Smooth muscle cell (in vitro differentiated cells): ENCODE measurements at regions not wholly inside any gene's neighbourhood (a gene's known extent, or its start where the extent isn't known, plus 50 kb on each side); places are given as distances from the start of the nearest gene placed in this dataset.

Source experiments
- DNase-seq: peaks from one replicate; lab custom pipeline; 2025; ENCODE audit not compliant: unreplicated experiment; lab: John Stamatoyannopoulos, UW
- H2AFZ ChIP-seq: fragments of 200-600 bp; sonication (generic); 2 replicates; pipeline ENCODE4 v1.6.0; 2016; ENCODE audit warnings: antibody characterized with exemption, low read depth, mild to moderate bottlenecking
- H3F3A ChIP-seq: fragments of 200-600 bp; sonication (generic); 2 replicates; pipeline ENCODE4 v1.6.0; 2017; ENCODE audit warnings: antibody characterized with exemption, low read depth
- H3K27ac ChIP-seq: fragments of 200-600 bp; sonication (generic); 2 replicates; pipeline ENCODE4 v1.5.1; 2016; ENCODE audit warnings: low read depth, mild to moderate bottlenecking
- H3K27me3 ChIP-seq: fragments of 200-600 bp; sonication (generic); 2 replicates; pipeline ENCODE4 v1.6.1; 2016; ENCODE audit warnings: low read depth, mild to moderate bottlenecking
- H3K36me3 ChIP-seq: fragments of 200-600 bp; sonication (generic); 2 replicates; pipeline ENCODE4 v1.5.1; 2016; ENCODE audit warnings: low read depth
- H3K4me1 ChIP-seq: fragments of 200-600 bp; sonication (generic); 2 replicates; pipeline ENCODE4 v1.5.1; 2016; ENCODE audit warnings: low read depth
- H3K4me2 ChIP-seq: fragments of 200-600 bp; sonication (generic); 2 replicates; pipeline ENCODE4 v1.6.0; 2016; ENCODE audit warnings: mild to moderate bottlenecking
- H3K4me3 ChIP-seq: fragments of 200-600 bp; sonication (generic); 2 replicates; pipeline ENCODE4 v1.5.1; 2016; ENCODE audit warnings: mild to moderate bottlenecking
- H3K79me2 ChIP-seq: fragments of 200-600 bp; sonication (generic); 2 replicates; pipeline ENCODE4 v1.6.0; 2016; ENCODE audit warnings: low read depth, mild to moderate bottlenecking
- H3K9ac ChIP-seq: fragments of 200-600 bp; sonication (generic); 2 replicates; pipeline ENCODE4 v1.6.0; 2016; ENCODE audit warnings: low read depth
- H3K9me3 ChIP-seq: fragments of 200-600 bp; sonication (generic); replicated peaks from 2 replicates; pipeline ENCODE4 v1.5.1; 2016; ENCODE audit warnings: low read depth
- H4K20me1 ChIP-seq: fragments of 200-600 bp; sonication (generic); 2 replicates; pipeline ENCODE4 v1.6.0; 2016; ENCODE audit warnings: low read depth
- WGBS: methylation state at CpG from one replicate; pipeline ENCODE4 v1.1.7; 2016; ENCODE audit warnings: low lambda C conversion rate; 5-methylcytosine and 5-hydroxymethylcytosine counted together
- TF ChIP-seq, protein P1 (sequence below): fragments of 200-600 bp; sonication (generic); IDR thresholded peaks from 2 replicates; pipeline ENCODE4 v1.5.1; 2017; ENCODE audit warnings: borderline replicate concordance, mild to moderate bottlenecking, antibody characterized with exemption; ENCODE audit not compliant: insufficient read depth, poor library complexity, severe bottlenecking

DNA sequence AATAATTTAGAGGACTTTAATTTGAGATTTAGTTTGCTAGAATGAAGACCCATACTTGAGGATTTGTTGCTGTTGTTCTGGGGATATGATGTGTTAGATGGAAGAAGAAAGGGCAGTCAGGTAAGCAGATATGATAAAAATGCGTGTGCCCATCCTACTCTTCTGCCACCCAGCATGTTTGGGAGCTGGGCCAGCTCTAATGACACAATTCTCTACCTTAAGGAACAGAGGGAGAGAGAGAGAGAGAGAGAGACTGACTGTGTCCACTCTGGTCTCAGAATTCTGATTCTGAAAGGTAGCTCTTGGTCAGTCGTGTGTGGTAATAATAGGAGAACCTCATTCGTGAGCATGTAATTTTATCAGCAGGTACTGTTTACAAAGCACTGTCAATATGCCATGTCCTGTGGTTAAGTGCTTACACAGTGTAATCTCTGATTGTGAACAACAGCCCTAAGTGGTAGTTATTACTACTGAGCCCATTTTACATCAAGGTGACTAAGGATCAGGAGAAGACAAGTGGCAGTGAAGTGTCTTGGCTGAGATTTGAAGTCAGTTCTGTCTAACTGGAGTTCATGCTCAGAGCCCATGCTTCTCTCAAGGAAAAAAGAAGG, 307.4 kb upstream of the SEMA6A start:
- no peaks in the 10 kb centered on the region for H3K4me1 ChIP-seq
- H3K36me3 ChIP-seq, result no peaks in the 10 kb centered on the region
- DNase-seq, result no peak
- no peak overlapping the region for H3K9ac ChIP-seq
- H4K20me1 ChIP-seq, result no peaks in the 10 kb centered on the region
- TF ChIP-seq, protein P1, sequence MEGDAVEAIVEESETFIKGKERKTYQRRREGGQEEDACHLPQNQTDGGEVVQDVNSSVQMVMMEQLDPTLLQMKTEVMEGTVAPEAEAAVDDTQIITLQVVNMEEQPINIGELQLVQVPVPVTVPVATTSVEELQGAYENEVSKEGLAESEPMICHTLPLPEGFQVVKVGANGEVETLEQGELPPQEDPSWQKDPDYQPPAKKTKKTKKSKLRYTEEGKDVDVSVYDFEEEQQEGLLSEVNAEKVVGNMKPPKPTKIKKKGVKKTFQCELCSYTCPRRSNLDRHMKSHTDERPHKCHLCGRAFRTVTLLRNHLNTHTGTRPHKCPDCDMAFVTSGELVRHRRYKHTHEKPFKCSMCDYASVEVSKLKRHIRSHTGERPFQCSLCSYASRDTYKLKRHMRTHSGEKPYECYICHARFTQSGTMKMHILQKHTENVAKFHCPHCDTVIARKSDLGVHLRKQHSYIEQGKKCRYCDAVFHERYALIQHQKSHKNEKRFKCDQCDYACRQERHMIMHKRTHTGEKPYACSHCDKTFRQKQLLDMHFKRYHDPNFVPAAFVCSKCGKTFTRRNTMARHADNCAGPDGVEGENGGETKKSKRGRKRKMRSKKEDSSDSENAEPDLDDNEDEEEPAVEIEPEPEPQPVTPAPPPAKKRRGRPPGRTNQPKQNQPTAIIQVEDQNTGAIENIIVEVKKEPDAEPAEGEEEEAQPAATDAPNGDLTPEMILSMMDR, result no peak
- no peaks in the 10 kb centered on the region for H3K9me3 ChIP-seq
- no peak overlapping the region for H3K27ac ChIP-seq
- no peaks in the 10 kb centered on the region for H3F3A ChIP-seq
- H2AFZ ChIP-seq, result no peak overlapping the region
- no peaks in the 10 kb centered on the region for H3K27me3 ChIP-seq
- H3K4me2 ChIP-seq, result no peak overlapping the region
- WGBS, result 91% methylated on average over 3 of the region's 3 CpGs
- no peak overlapping the region for H3K4me3 ChIP-seq
- H3K79me2 ChIP-seq, result no peaks in the 10 kb centered on the region

DNA sequence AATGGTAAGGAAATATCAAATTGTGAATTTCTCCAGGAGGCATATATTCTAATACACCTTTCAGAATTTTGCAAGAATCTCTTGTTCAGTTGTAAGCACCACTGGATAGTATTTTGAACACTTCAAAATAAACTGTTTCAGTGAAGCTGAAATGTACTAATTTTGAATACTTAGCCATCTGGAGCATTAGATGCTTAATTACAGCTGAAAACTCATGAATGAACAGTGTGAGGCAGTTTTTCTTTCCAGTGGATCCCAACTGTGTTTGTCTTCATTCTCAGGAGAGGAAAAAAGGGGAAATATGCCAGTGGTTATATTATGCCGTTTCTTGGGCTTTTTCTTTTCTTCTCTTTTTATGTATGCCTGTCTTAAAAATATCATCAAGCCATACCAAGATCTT, 306.0 kb upstream of the SEMA6A start:
- no peak for DNase-seq
- H3K4me3 ChIP-seq, result no peak overlapping the region
- no peaks in the 10 kb centered on the region for H3K4me1 ChIP-seq
- TF ChIP-seq, protein P1, result no peak
- WGBS, result 90% methylated on average over 1 of the region's 1 CpG
- no peak overlapping the region for H3K4me2 ChIP-seq
- no peaks in the 10 kb centered on the region for H3K27me3 ChIP-seq
- H3F3A ChIP-seq, result no peaks in the 10 kb centered on the region
- H3K79me2 ChIP-seq, result no peaks in the 10 kb centered on the region
- no peak overlapping the region for H3K9ac ChIP-seq
- H3K9me3 ChIP-seq, result no peaks in the 10 kb centered on the region
- no peaks in the 10 kb centered on the region for H4K20me1 ChIP-seq
- no peak overlapping the region for H3K27ac ChIP-seq
- H3K36me3 ChIP-seq, result no peaks in the 10 kb centered on the region
- H2AFZ ChIP-seq, result no peak overlapping the region

DNA sequence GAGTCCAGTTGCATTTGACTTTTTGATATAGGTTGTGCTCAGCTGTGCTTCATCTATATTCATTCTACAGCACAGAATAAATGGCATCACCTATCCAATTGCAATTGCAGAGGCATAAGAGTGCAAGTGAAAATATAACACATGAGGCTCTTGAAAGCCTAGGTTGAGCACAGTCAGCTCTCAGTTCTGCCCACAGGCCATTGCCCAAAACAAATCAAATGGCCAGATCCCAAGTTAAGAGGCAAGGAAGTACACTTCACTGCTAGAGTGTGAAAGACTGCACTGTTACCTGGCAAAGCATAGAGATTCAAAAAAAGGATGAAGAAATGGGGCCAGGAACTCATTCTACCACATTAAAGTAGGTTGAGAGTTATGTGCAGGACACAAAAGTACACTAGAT, 305.5 kb upstream of the SEMA6A start:
- no peak for DNase-seq
- Histone ChIP-seq H2AFZ (no peak overlapping the region), H3F3A (no peaks in the 10 kb centered on the region), H3K9ac (no peak overlapping the region), H3K79me2 (no peaks in the 10 kb centered on the region), H3K4me1 (no peaks in the 10 kb centered on the region), H4K20me1 (no peaks in the 10 kb centered on the region), H3K27ac (no peak overlapping the region), H3K9me3 (no peaks in the 10 kb centered on the region), H3K36me3 (no peaks in the 10 kb centered on the region), H3K27me3 (no peaks in the 10 kb centered on the region), H3K4me3 (no peak overlapping the region), H3K4me2 (no peak overlapping the region)
- TF ChIP-seq, protein P1, result no peak

DNA sequence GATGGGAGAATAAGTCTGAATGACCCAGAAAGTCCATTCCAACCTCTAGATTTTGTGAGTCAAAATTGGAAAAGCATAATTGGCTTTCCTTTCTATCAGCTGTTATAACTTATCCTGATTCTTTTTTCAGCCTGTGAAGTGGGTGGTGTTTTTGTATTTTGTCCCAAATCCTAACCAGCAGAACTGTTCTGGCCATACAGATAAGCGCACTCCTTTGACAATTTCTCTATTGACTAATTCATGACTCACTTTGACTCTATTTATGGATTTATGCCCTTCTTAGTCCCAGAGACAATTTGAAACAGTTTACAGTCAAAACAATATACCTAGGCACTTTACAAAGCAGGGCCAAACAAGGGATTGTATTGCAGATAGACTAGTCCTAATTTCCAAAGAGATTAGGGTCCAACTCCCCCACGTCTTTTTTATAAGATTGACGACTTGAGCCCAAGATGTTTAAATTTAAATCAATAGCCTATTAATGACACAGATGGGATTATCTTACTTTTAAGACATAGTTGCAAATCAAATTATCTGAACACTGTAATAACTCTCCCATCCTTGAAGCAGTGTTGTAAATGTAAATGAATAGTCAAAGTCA, 301.7 kb upstream of the SEMA6A start:
- Histone ChIP-seq H4K20me1 (no peaks in the 10 kb centered on the region), H3K27ac (no peak overlapping the region), H3K9me3 (no peaks in the 10 kb centered on the region), H3K4me3 (no peak overlapping the region), H3K79me2 (no peaks in the 10 kb centered on the region), H3F3A (no peaks in the 10 kb centered on the region), H3K9ac (no peak overlapping the region), H3K27me3 (no peaks in the 10 kb centered on the region), H3K36me3 (no peaks in the 10 kb centered on the region), H3K4me1 (no peaks in the 10 kb centered on the region), H2AFZ (no peak overlapping the region), H3K4me2 (no peak overlapping the region)
- no peak for DNase-seq
- WGBS, result 67% methylated on average over 3 of the region's 3 CpGs
- TF ChIP-seq, protein P1, result no peak
